SK-N-SH (cell line): ENCODE measurements at regions not wholly inside any gene's neighbourhood (a gene's known extent, or its start where the extent isn't known, plus 50 kb on each side); places are given as distances from the start of the nearest gene placed in this dataset.

Experiments used
- CTCF ChIA-PET: fragments of 300-600, 350-600 bp; formaldehyde crosslinking; extraction: SDS; loops from one replicate; lab custom pipeline; 2021; lab: Yijun Ruan, JAX
- POLR2A ChIA-PET: fragments of 350-600 bp; sonication (Branson Sonifier 250); formaldehyde crosslinking; extraction: SDS; loops from one replicate; lab custom pipeline; 2020; ENCODE audit warnings: antibody characterized with exemption, inconsistent platforms; lab: Yijun Ruan, JAX
- DNase-seq: peaks from one replicate; pipeline ENCODE4 v3.0.0; 2012
- H2AFZ ChIP-seq: fragments of 200-600 bp; sonication (generic); 2 replicates; pipeline ENCODE4 v1.8.1; 2016; ENCODE audit warnings: antibody characterized with exemption, mild to moderate bottlenecking, low read depth
- H3F3A ChIP-seq: fragments of 200-600 bp; sonication (generic); replicated peaks from 2 replicates; pipeline ENCODE3; 2016; ENCODE audit warnings: antibody characterized with exemption, mild to moderate bottlenecking; ENCODE audit not compliant: insufficient read depth
- H3K27ac ChIP-seq, 2 experiments: fragments of 200-500 bp in 1 of 2; fragments of 200-600 bp in 1 of 2; sonication (Bioruptor generic) in 1 of 2; sonication (generic), shearing (Covaris generic) in 1 of 2; 2 replicates each; pipeline versions ENCODE4 v1.5.1 to v1.6.1; 2014 to 2016; ENCODE audit warnings: low read depth in 2 of 2, inconsistent platforms in 1 of 2, low read length in 1 of 2, mild to moderate bottlenecking in 1 of 2, mixed read lengths in 1 of 2
- H3K27me3 ChIP-seq: fragments of 200-600 bp; sonication (generic), shearing (Covaris generic); 2 replicates; pipeline ENCODE4 v1.6.1; 2016; ENCODE audit warnings: mixed run types; ENCODE audit not compliant: insufficient read depth
- H3K36me3 ChIP-seq, 2 experiments: fragments of 200-500 bp in 1 of 2; fragments of 200-600 bp in 1 of 2; sonication (Bioruptor generic) in 1 of 2; sonication (generic) in 1 of 2; replicated peaks in 1 of 2; 2 replicates each; pipeline versions ENCODE3 to v1.5.1; 2014 to 2016; ENCODE audit warnings: low read length in 1 of 2, mild to moderate bottlenecking in 1 of 2; ENCODE audit not compliant: insufficient read depth in 2 of 2, control insufficient read depth in 1 of 2
- H3K4me1 ChIP-seq, 2 experiments: fragments of 200-500 bp in 1 of 2; fragments of 200-600 bp in 1 of 2; sonication (Bioruptor generic) in 1 of 2; sonication (generic), shearing (Covaris generic) in 1 of 2; 2 replicates each; pipeline versions ENCODE4 v1.5.1 to v1.6.1; 2014 to 2016; ENCODE audit warnings: low read depth in 1 of 2, low read length in 1 of 2, mixed run types in 1 of 2; ENCODE audit not compliant: insufficient read depth in 2 of 2, control insufficient read depth in 1 of 2
- H3K4me2 ChIP-seq: fragments of 200-600 bp; sonication (generic), shearing (Covaris generic); 2 replicates; pipeline ENCODE4 v1.6.1; 2017; ENCODE audit warnings: mixed run types
- H3K4me3 ChIP-seq, 2 experiments: fragments of 200-500 bp in 1 of 2; fragments of 200-600 bp in 1 of 2; sonication (Bioruptor generic) in 1 of 2; sonication (generic), shearing (Covaris generic) in 1 of 2; 2 replicates each; pipeline versions ENCODE4 v1.5.1 to v1.8.1; 2014 to 2016; ENCODE audit warnings: low read depth in 2 of 2, inconsistent platforms in 1 of 2, low read length in 1 of 2, mild to moderate bottlenecking in 1 of 2, mixed read lengths in 1 of 2, moderate library complexity in 1 of 2
- H3K79me2 ChIP-seq: fragments of 200-600 bp; sonication (generic); 2 replicates; pipeline ENCODE4 v1.8.1; 2017; ENCODE audit warnings: mild to moderate bottlenecking; ENCODE audit not compliant: insufficient read depth
- H3K9ac ChIP-seq: fragments of 200-600 bp; sonication (generic); 2 replicates; pipeline ENCODE4 v1.6.1; 2017; ENCODE audit warnings: mixed run types
- H3K9me2 ChIP-seq: fragments of 200-600 bp; sonication (generic); 2 replicates; pipeline ENCODE4 v1.6.1; 2017; ENCODE audit warnings: mixed run types
- H3K9me3 ChIP-seq: fragments of 200-600 bp; sonication (generic); 2 replicates; pipeline ENCODE4 v1.6.1; 2017; ENCODE audit warnings: mixed run types, mild to moderate bottlenecking, moderate library complexity
- H4K20me1 ChIP-seq: fragments of 200-600 bp; sonication (generic); 2 replicates; pipeline ENCODE4 v1.6.1; 2017; ENCODE audit warnings: mild to moderate bottlenecking, mixed run types; ENCODE audit not compliant: insufficient read depth
- ELF1 ChIP-seq: IDR thresholded peaks from 2 replicates; pipeline ENCODE4 v1.4.0; 2012
- FOXM1 ChIP-seq: IDR thresholded peaks from 2 replicates; pipeline ENCODE4 v1.4.0; 2012; ENCODE audit warnings: low read depth, mild to moderate bottlenecking
- JUND ChIP-seq: IDR thresholded peaks from 2 replicates; pipeline ENCODE4 v1.4.0; 2012
- MEF2A ChIP-seq: IDR thresholded peaks from 2 replicates; pipeline ENCODE4 v1.4.0; 2012; ENCODE audit warnings: low read depth, borderline replicate concordance
- MXI1 ChIP-seq: IDR thresholded peaks from 2 replicates; pipeline ENCODE4 v1.6.1; 2012; ENCODE audit warnings: mild to moderate bottlenecking, low read depth, low read length, improper control_type of control experiment
- NFIC ChIP-seq: IDR thresholded peaks from 2 replicates; pipeline ENCODE4 v1.4.0; 2012; ENCODE audit warnings: borderline replicate concordance
- POLR2AphosphoS5 ChIP-seq: IDR thresholded peaks from 2 replicates; pipeline ENCODE4 v1.6.1; 2012; ENCODE audit warnings: low read depth, low read length
- RAD21 ChIP-seq: IDR thresholded peaks from 2 replicates; pipeline ENCODE4 v1.6.1; 2012; ENCODE audit warnings: mild to moderate bottlenecking, low read length
- RFX5 ChIP-seq: IDR thresholded peaks from 2 replicates; pipeline ENCODE4 v1.6.1; 2012; ENCODE audit warnings: mild to moderate bottlenecking, improper control_type of control experiment, low read length
- RXRA ChIP-seq: IDR thresholded peaks from 2 replicates; pipeline ENCODE4 v1.4.0; 2012; ENCODE audit warnings: low read depth, mild to moderate bottlenecking, borderline replicate concordance
- SMC3 ChIP-seq: IDR thresholded peaks from 2 replicates; pipeline ENCODE4 v1.6.1; 2012; ENCODE audit warnings: low read depth, low read length, improper control_type of control experiment
- TAF1 ChIP-seq: IDR thresholded peaks from 2 replicates; pipeline ENCODE4 v1.6.1; 2012; ENCODE audit warnings: low read depth, mild to moderate bottlenecking, low read length, moderate library complexity, borderline replicate concordance
- YY1 ChIP-seq: IDR thresholded peaks from 2 replicates; pipeline ENCODE4 v1.4.0; 2012; ENCODE audit warnings: low read depth, mild to moderate bottlenecking
- WGBS: methylation state at CpG from one replicate; pipeline ENCODE4 v1.1.6; 2017; ENCODE audit warnings: low lambda C conversion rate; 5-methylcytosine and 5-hydroxymethylcytosine counted together
- TF ChIP-seq, protein P1 (sequence below): IDR thresholded peaks from 2 replicates; pipeline ENCODE4 v1.4.0; 2012; ENCODE audit warnings: low read depth, borderline replicate concordance
- TF ChIP-seq, protein P2 (sequence below): fragments of 150-350 bp; IDR thresholded peaks from 2 replicates; pipeline ENCODE4 v1.6.1; 2017; ENCODE audit warnings: antibody characterized with exemption, low read length, low read depth, borderline replicate concordance
- TF ChIP-seq, protein P3 (sequence below): IDR thresholded peaks from 2 replicates; pipeline ENCODE4 v1.4.0; 2012; ENCODE audit warnings: low read depth
- TF ChIP-seq, protein P4 (sequence below): IDR thresholded peaks from 2 replicates; pipeline ENCODE4; 2012
- TF ChIP-seq, protein P5 (sequence below): fragments of 200-600 bp; sonication (generic); IDR thresholded peaks from 2 replicates; pipeline ENCODE4 v1.6.1; 2017; ENCODE audit warnings: antibody characterized with exemption, mild to moderate bottlenecking, moderate library complexity
- TF ChIP-seq, protein P6 (sequence below): IDR thresholded peaks from 2 replicates; pipeline ENCODE4 v1.4.0; 2012; ENCODE audit warnings: low read depth, borderline replicate concordance

DNA sequence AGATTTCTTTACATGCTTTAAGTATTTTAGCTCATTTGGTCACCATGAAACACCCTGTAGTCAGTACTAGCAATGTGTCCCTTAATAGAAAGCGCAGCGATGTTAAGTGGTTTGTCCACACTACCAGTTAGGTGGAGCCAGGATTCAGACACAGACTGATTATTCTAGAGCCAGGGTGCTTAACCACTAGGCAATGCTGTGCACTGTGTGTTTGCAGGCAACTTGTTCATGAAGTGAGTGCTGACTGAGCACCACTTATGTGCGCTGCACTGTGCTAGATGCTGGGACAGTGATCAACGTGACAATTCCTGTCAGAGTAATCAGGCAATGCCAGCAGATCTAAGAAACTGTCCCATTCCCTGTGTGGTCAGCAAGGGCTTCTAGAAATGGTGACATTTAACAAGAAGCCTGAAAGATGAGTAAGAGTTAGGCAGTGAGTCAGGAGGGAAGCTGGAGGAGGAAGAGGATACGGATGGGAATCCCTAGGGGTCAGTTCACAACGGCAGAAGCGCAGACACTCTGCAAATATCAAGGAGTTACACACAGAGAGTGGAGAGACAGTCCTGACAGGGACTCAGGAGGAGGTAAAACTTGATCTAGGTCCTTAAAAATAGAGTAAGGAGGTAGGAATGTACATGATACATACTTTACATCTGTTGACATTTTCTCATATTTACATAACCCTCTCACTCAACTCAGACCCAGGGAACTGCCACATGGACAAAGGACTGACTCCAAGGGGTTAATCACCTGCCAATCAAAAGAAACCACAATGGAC lies 69.7 kb upstream of the EGR2 start:
- H3K27me3 ChIP-seq = no peaks in the 10 kb centered on the region; the same call in 1 of the 2 replicates
- CTCF ChIA-PET = no interaction called here
- whole genome bisulfite sequencing = 27% methylated on average over 6 of the region's 7 CpGs
- H4K20me1 ChIP-seq = no peaks in the 10 kb centered on the region
- no peaks in the 10 kb centered on the region for H3K36me3 ChIP-seq
- H3K4me1 ChIP-seq = 0 out of 4 replicates have a peak, but pooled peaks cover 0 to 4% of the 10 kb centered on the region in 2 experiments
- peaks cover 4% of the 10 kb centered on the region for H3F3A ChIP-seq
- no peaks in the 10 kb centered on the region for H3K9me2 ChIP-seq
- H3K9me3 ChIP-seq = no peaks in the 10 kb centered on the region
- no peak overlapping the region for H3K27ac ChIP-seq
- H3K4me2 ChIP-seq = peak overlapping the region; percentile 50; the same call in 1 of the 2 replicates
- POLR2A ChIA-PET = no interaction called here
- TF ChIP-seq NFIC (no peak), YY1 (no peak), JUND (no peak), FOXM1 (no peak)
- TF ChIP-seq, protein P1, sequence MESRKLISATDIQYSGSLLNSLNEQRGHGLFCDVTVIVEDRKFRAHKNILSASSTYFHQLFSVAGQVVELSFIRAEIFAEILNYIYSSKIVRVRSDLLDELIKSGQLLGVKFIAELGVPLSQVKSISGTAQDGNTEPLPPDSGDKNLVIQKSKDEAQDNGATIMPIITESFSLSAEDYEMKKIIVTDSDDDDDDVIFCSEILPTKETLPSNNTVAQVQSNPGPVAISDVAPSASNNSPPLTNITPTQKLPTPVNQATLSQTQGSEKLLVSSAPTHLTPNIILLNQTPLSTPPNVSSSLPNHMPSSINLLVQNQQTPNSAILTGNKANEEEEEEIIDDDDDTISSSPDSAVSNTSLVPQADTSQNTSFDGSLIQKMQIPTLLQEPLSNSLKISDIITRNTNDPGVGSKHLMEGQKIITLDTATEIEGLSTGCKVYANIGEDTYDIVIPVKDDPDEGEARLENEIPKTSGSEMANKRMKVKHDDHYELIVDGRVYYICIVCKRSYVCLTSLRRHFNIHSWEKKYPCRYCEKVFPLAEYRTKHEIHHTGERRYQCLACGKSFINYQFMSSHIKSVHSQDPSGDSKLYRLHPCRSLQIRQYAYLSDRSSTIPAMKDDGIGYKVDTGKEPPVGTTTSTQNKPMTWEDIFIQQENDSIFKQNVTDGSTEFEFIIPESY = no peak
- TF ChIP-seq, protein P2, sequence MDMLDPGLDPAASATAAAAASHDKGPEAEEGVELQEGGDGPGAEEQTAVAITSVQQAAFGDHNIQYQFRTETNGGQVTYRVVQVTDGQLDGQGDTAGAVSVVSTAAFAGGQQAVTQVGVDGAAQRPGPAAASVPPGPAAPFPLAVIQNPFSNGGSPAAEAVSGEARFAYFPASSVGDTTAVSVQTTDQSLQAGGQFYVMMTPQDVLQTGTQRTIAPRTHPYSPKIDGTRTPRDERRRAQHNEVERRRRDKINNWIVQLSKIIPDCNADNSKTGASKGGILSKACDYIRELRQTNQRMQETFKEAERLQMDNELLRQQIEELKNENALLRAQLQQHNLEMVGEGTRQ = no peak
- TF ChIP-seq, protein P3, sequence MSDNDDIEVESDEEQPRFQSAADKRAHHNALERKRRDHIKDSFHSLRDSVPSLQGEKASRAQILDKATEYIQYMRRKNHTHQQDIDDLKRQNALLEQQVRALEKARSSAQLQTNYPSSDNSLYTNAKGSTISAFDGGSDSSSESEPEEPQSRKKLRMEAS = no peak
- H3K9ac ChIP-seq = no peak overlapping the region
- H2AFZ ChIP-seq = peak overlapping the region; percentile 73; the same call in 1 of the 2 replicates
- H3K4me3 ChIP-seq = no peak overlapping the region
- no peaks in the 10 kb centered on the region for H3K79me2 ChIP-seq
- DNase-seq = no peak

DNA sequence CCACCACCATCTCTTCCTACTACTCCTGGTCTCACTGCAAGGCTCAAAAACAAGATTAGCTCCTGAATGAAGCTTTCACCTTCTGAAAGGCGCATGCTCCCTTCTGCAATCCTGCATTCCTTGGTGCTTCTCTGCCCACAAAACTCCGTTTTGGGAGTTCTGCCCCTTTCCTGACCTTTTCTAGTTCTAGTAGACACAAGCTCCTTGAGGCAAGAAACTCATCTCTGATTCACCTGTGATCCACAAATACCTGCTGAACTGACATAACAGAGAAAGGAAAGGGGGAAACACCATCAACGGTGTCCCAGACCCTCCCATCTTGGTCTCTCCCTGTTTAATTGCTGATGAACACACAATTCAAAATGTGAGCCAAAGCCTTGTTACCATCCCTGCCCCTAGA lies 64.0 kb upstream of the EGR2 start:
- CTCF ChIA-PET = no interaction called here
- POLR2A ChIA-PET = no interaction called here

More for the DNA sequence above, 64.0 kb upstream of the EGR2 start:
- Histone ChIP-seq H4K20me1 (no peaks in the 10 kb centered on the region), H3K27ac (no peak overlapping the region), H3K4me3 (no peak overlapping the region), H3K4me2 (no peak overlapping the region), H3K9me2 (no peaks in the 10 kb centered on the region), H3F3A (no peaks in the 10 kb centered on the region), H3K79me2 (no peaks in the 10 kb centered on the region), H3K27me3 (no peaks in the 10 kb centered on the region; the same call in 1 of the 2 replicates), H3K4me1 (no peaks in the 10 kb centered on the region), H2AFZ (no peak overlapping the region), H3K36me3 (no peaks in the 10 kb centered on the region), H3K9ac (no peak overlapping the region), H3K9me3 (no peaks in the 10 kb centered on the region)
- DNase-seq = no peak
- 14% methylated on average over 3 of the region's 3 CpGs for WGBS
- TF ChIP-seq, protein P4, sequence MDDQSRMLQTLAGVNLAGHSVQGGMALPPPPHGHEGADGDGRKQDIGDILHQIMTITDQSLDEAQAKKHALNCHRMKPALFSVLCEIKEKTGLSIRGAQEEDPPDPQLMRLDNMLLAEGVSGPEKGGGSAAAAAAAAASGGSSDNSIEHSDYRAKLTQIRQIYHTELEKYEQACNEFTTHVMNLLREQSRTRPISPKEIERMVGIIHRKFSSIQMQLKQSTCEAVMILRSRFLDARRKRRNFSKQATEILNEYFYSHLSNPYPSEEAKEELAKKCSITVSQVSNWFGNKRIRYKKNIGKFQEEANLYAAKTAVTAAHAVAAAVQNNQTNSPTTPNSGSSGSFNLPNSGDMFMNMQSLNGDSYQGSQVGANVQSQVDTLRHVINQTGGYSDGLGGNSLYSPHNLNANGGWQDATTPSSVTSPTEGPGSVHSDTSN = no peak
- TF ChIP-seq RAD21 (no peak), POLR2AphosphoS5 (no peak), RFX5 (no peak), TAF1 (no peak), SMC3 (no peak), RXRA (no peak), ELF1 (no peak), MXI1 (no peak), MEF2A (no peak), JUND (no peak), YY1 (no peak)
- TF ChIP-seq, protein P1 = no peak
- TF ChIP-seq, protein P5, sequence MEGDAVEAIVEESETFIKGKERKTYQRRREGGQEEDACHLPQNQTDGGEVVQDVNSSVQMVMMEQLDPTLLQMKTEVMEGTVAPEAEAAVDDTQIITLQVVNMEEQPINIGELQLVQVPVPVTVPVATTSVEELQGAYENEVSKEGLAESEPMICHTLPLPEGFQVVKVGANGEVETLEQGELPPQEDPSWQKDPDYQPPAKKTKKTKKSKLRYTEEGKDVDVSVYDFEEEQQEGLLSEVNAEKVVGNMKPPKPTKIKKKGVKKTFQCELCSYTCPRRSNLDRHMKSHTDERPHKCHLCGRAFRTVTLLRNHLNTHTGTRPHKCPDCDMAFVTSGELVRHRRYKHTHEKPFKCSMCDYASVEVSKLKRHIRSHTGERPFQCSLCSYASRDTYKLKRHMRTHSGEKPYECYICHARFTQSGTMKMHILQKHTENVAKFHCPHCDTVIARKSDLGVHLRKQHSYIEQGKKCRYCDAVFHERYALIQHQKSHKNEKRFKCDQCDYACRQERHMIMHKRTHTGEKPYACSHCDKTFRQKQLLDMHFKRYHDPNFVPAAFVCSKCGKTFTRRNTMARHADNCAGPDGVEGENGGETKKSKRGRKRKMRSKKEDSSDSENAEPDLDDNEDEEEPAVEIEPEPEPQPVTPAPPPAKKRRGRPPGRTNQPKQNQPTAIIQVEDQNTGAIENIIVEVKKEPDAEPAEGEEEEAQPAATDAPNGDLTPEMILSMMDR = no peak
- TF ChIP-seq, protein P6, sequence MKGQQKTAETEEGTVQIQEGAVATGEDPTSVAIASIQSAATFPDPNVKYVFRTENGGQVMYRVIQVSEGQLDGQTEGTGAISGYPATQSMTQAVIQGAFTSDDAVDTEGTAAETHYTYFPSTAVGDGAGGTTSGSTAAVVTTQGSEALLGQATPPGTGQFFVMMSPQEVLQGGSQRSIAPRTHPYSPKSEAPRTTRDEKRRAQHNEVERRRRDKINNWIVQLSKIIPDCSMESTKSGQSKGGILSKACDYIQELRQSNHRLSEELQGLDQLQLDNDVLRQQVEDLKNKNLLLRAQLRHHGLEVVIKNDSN = no peak
